ENCODE measurements at regions not wholly inside any gene's neighbourhood (a gene's known extent, or its start where the extent isn't known, plus 50 kb on each side); places are given as distances from the start of the nearest gene placed in this dataset.
"Not testable (repeated sequence)": the region's sequence is repeated elsewhere in the genome, so short reads cannot be mapped to it uniquely, and the experiment has no call there.

GRCh38 chr4:174183259-174183658 lies 100.2 kb downstream of the FBXO8 start:
- Histone ChIP-seq H3K9ac (no peak overlapping the region), H3K4me1 (no peaks in the 10 kb centered on the region), H3K4me2 (no peak overlapping the region), H3K27me3 (no peaks in the 10 kb centered on the region), H4K20me1 (no peaks in the 10 kb centered on the region), H3K36me3 (no peaks in the 10 kb centered on the region), H3K4me3 (no peak overlapping the region), H3K9me3 (no peaks in the 10 kb centered on the region), H3K27ac (no peak overlapping the region)
- TF ChIP-seq Cebpa-rat (IDR thresholded peaks at IDR 0.05) = no peak

DNA sequence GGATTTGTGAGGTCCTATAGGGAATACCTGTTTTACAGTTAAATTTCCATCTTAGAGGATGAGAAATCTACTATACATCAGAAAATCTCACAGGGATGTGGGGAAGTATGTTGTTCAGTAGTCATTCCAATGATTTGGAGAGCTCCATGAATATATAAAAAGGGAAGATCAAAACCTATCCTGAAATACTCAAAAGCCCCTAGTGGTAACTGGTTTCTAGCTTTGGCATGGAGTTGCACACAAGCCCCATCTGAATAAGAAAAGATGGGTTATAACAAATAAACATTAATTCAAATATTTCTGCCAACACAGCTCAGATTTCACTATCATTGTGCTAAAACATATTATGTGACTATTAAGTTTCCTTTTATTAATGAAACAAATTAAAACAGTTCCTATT lies 101.6 kb downstream of the FBXO8 start:
- no peak overlapping the region for H3K27ac ChIP-seq
- no peaks in the 10 kb centered on the region for H3K4me1 ChIP-seq
- H3K27me3 ChIP-seq = no peaks in the 10 kb centered on the region
- H3K4me3 ChIP-seq = no peak overlapping the region
- no peak for TF ChIP-seq Cebpa-rat (IDR thresholded peaks at IDR 0.05)
- H4K20me1 ChIP-seq = no peaks in the 10 kb centered on the region
- H3K36me3 ChIP-seq = no peaks in the 10 kb centered on the region
- H3K9ac ChIP-seq = no peak overlapping the region
- H3K4me2 ChIP-seq = no peak overlapping the region
- no peaks in the 10 kb centered on the region for H3K9me3 ChIP-seq

DNA sequence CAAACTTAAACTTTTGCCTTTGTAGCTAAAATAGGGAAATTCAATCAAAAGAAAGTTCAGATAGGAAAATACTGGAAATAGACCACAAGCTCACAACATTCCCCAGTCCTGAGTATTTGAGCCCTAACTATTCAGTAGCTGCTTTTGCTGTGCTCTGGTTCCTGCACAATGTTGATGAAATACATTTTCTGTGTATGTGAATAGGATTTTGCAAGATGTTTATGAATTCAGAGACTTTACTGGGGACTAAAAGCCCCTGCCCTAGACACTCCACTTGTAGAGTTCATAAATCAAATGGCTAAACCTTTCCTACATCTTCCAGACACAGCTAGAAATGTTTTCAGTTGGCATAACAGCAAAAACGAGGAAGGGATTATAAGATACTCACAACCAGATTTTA lies 105.9 kb downstream of the FBXO8 start:
- Histone ChIP-seq H3K9ac (no peak overlapping the region), H3K27ac (no peak overlapping the region), H3K4me2 (no peak overlapping the region), H3K27me3 (no peaks in the 10 kb centered on the region), H3K4me3 (no peak overlapping the region), H3K9me3 (no peaks in the 10 kb centered on the region), H3K36me3 (no peaks in the 10 kb centered on the region), H3K4me1 (no peaks in the 10 kb centered on the region), H4K20me1 (no peaks in the 10 kb centered on the region)
- no peak for TF ChIP-seq Cebpa-rat (IDR thresholded peaks at IDR 0.05)

- H3K36me3 ChIP-seq, H4K20me1 ChIP-seq, H3K4me2 ChIP-seq, H3K4me3 ChIP-seq, H3K27ac ChIP-seq, H3K9me3 ChIP-seq, H3K27me3 ChIP-seq, H3K4me1 ChIP-seq, H3K9ac ChIP-seq: not testable (repeated sequence)
These were observed 107.6 kb downstream of the FBXO8 start for GRCh38 chr4:174175836-174176235.

GRCh38 chr4:174173360-174173759 lies 110.1 kb downstream of the FBXO8 start:
- no peak overlapping the region for H3K27ac ChIP-seq
- no peaks in the 10 kb centered on the region for H3K27me3 ChIP-seq
- H3K9me3 ChIP-seq = no peaks in the 10 kb centered on the region
- H4K20me1 ChIP-seq = no peaks in the 10 kb centered on the region
- TF ChIP-seq Cebpa-rat (IDR thresholded peaks at IDR 0.05) = no peak
- no peak overlapping the region for H3K4me2 ChIP-seq
- no peaks in the 10 kb centered on the region for H3K36me3 ChIP-seq
- no peaks in the 10 kb centered on the region for H3K4me1 ChIP-seq
- H3K9ac ChIP-seq = no peak overlapping the region
- no peak overlapping the region for H3K4me3 ChIP-seq

DNA sequence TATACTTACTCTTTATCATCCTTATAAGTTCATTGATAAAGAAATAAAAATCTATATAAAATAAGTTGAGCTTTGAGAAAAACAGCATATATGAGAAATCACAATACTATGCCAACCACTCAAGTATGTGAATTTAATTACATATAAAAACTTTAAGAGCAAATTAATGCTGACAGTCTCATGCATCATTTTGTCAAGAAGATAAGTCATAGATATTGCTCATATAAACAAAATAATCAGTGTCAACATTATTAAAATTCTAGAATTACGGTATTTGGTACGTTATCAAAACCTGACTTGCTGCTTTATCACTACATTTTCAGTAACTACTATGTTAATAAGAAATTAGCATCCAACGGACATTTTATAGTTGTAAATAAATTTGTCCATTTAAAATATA lies 111.2 kb downstream of the FBXO8 start:
- H3K9ac ChIP-seq = no peak overlapping the region
- H3K36me3 ChIP-seq = no peaks in the 10 kb centered on the region
- H3K9me3 ChIP-seq = no peaks in the 10 kb centered on the region
- no peaks in the 10 kb centered on the region for H3K27me3 ChIP-seq
- H3K4me1 ChIP-seq = no peaks in the 10 kb centered on the region
- no peak overlapping the region for H3K27ac ChIP-seq
- H3K4me2 ChIP-seq = no peak overlapping the region
- TF ChIP-seq Cebpa-rat (IDR thresholded peaks at IDR 0.05) = no peak
- H4K20me1 ChIP-seq = no peaks in the 10 kb centered on the region
- H3K4me3 ChIP-seq = no peak overlapping the region

- Histone ChIP-seq H3K4me3 (no peak overlapping the region), H3K27me3 (no peaks in the 10 kb centered on the region), H3K9ac (no peak overlapping the region), H3K9me3 (no peaks in the 10 kb centered on the region), H3K36me3 (no peaks in the 10 kb centered on the region), H3K4me1 (no peaks in the 10 kb centered on the region), H4K20me1 (no peaks in the 10 kb centered on the region), H3K4me2 (no peak overlapping the region), H3K27ac (no peak overlapping the region)
- TF ChIP-seq Cebpa-rat (IDR thresholded peaks at IDR 0.05) = no peak
These were observed 112.6 kb downstream of the FBXO8 start for GRCh38 chr4:174170906-174171305.

DNA sequence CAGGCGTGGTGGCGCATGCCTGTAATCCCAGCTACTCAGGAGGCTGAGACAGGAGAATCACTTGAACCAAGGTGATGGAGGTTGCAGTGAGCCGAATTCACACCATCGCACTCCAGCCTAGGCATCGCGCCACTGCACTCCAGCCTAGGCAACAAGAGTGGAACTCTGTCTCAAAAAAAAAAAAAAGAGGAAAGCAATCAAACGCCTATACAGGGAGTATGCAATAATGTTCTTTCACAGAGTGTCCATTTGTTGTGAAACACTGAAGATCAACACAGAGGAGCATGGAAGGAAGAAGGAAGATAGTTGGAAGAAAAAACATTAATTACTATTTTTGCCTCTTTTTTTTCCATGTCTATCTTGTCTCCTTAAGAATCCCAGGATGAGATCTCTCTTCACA lies 113.4 kb downstream of the FBXO8 start:
- Histone ChIP-seq H3K36me3 (no peaks in the 10 kb centered on the region), H3K4me2 (no peak overlapping the region), H4K20me1 (no peaks in the 10 kb centered on the region), H3K9me3 (no peaks in the 10 kb centered on the region), H3K4me3 (no peak overlapping the region), H3K27ac (no peak overlapping the region), H3K9ac (no peak overlapping the region), H3K27me3 (no peaks in the 10 kb centered on the region), H3K4me1 (no peaks in the 10 kb centered on the region)
- no peak for TF ChIP-seq Cebpa-rat (IDR thresholded peaks at IDR 0.05)

- Histone ChIP-seq H3K9ac (no peak overlapping the region), H3K27ac (no peak overlapping the region), H3K4me2 (no peak overlapping the region)
These were observed 126.3 kb downstream of the FBXO8 start for GRCh38 chr4:174157106-174157607.

DNA sequence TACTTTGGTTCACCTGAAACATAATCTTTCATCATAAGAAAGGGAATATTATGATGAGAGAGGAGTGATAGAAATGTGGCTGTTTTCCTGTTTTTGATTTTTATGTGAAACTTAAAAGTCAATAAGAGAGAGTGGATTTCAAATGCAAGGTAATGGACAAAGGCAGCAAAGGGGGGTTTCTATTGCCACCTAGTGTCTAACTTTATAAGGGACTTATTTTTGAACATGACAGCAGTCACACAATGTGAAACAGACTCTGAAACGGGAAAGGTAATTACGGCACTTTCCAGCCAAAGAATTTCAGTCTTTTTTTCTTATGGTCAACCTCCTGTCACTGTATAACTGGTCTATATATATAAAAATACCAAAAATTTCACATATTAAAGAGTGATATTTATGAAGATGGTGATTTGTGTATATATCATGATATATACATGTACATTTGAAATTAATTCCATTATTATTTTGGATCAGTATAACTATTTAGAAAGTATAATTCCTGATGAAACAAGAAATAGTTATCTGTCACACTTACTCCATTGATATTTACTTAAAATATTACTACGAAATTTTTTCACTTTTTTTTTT lies 127.1 kb downstream of the FBXO8 start:
- Histone ChIP-seq H3K4me1 (no peaks in the 10 kb centered on the region), H4K20me1 (no peaks in the 10 kb centered on the region), H3K36me3 (no peaks in the 10 kb centered on the region), H3K4me2 (no peak overlapping the region), H3K9ac (no peak overlapping the region), H3K9me3 (no peaks in the 10 kb centered on the region), H3K4me3 (no peak overlapping the region), H3K27ac (no peak overlapping the region), H3K27me3 (no peaks in the 10 kb centered on the region)
- no peak for TF ChIP-seq Cebpa-rat (IDR thresholded peaks at IDR 0.05)

More at GRCh38 chr4:174157106-174157607, 126.3 kb downstream of the FBXO8 start:
- Histone ChIP-seq H3K4me3 (no peak overlapping the region), H4K20me1 (no peaks in the 10 kb centered on the region), H3K36me3 (no peaks in the 10 kb centered on the region), H3K27me3 (no peaks in the 10 kb centered on the region), H3K4me1 (no peaks in the 10 kb centered on the region), H3K9me3 (no peaks in the 10 kb centered on the region)
- TF ChIP-seq Cebpa-rat (IDR thresholded peaks at IDR 0.05) = no peak

All from BLaER1 (cell line).